ENCODE measurements at regions not wholly inside any gene's neighbourhood (a gene's known extent, or its start where the extent isn't known, plus 50 kb on each side); places are given as distances from the start of the nearest gene placed in this dataset.

- no peaks in the 10 kb centered on the region for H3K9me3 ChIP-seq
- TF ChIP-seq EP300 (IDR thresholded peaks at IDR 0.05) (no peak), CTCF (IDR thresholded peaks at IDR 0.05) (no peak), POLR2A (IDR thresholded peaks at IDR 0.05) (no peak)
- no peak overlapping the region for H3K4me3 ChIP-seq
- WGBS, 2 donors: 94 to 95% methylated on average over 6 of the region's 6 CpGs
- no peak for DNase-seq (ENCODE audit: low spot score in 2 of 2)
- no peak overlapping the region for H3K27ac ChIP-seq
- no peaks in the 10 kb centered on the region for H3K27me3 ChIP-seq
- no peaks in the 10 kb centered on the region for H3K4me1 ChIP-seq
- H3K36me3 ChIP-seq: no peaks in the 10 kb centered on the region
Measured at GRCh38 chr2:199696048-199696447, 154.9 kb downstream of the FTCDNL1 start.

GRCh38 chr2:199693861-199694260, 157.1 kb downstream of the FTCDNL1 start:
- Histone ChIP-seq H3K27ac (no peak overlapping the region), H3K4me1 (no peaks in the 10 kb centered on the region), H3K36me3 (no peaks in the 10 kb centered on the region), H3K27me3 (no peaks in the 10 kb centered on the region), H3K4me3 (no peak overlapping the region), H3K9me3 (no peaks in the 10 kb centered on the region)
- TF ChIP-seq POLR2A (IDR thresholded peaks at IDR 0.05) (no peak), EP300 (IDR thresholded peaks at IDR 0.05) (no peak), CTCF (IDR thresholded peaks at IDR 0.05) (no peak)
- 86 to 93% methylated on average over 1 of the region's 1 CpG for WGBS, 2 donors
- no peak for DNase-seq (ENCODE audit: low spot score in 2 of 2)

- Histone ChIP-seq H3K27me3 (no peaks in the 10 kb centered on the region), H3K4me3 (no peak overlapping the region), H3K27ac (no peak overlapping the region), H3K4me1 (no peaks in the 10 kb centered on the region), H3K36me3 (no peaks in the 10 kb centered on the region), H3K9me3 (no peaks in the 10 kb centered on the region)
- 66 to 68% methylated on average over 3 of the region's 3 CpGs for WGBS, 2 donors
- no peak for DNase-seq (ENCODE audit: low spot score in 2 of 2)
- TF ChIP-seq CTCF (IDR thresholded peaks at IDR 0.05) (no peak), EP300 (IDR thresholded peaks at IDR 0.05) (no peak), POLR2A (IDR thresholded peaks at IDR 0.05) (no peak)
Measured at GRCh38 chr2:199692489-199692888, 158.5 kb downstream of the FTCDNL1 start.

- H3K4me3 ChIP-seq: no peak overlapping the region
- TF ChIP-seq CTCF (IDR thresholded peaks at IDR 0.05): no peak
- TF ChIP-seq EP300 (IDR thresholded peaks at IDR 0.05): no peak
- no peak for TF ChIP-seq POLR2A (IDR thresholded peaks at IDR 0.05)
- H3K4me1 ChIP-seq: no peaks in the 10 kb centered on the region
- no peaks in the 10 kb centered on the region for H3K27me3 ChIP-seq
- H3K27ac ChIP-seq: no peak overlapping the region
- DNase-seq (ENCODE audit: low spot score in 2 of 2): no peak
- 69 to 80% methylated on average over 3 of the region's 3 CpGs for WGBS, 2 donors
- no peaks in the 10 kb centered on the region for H3K9me3 ChIP-seq
- H3K36me3 ChIP-seq: no peaks in the 10 kb centered on the region
Measured at GRCh38 chr2:199690225-199690624, 160.8 kb downstream of the FTCDNL1 start.

GRCh38 chr2:199685669-199686068, 165.3 kb downstream of the FTCDNL1 start:
- Histone ChIP-seq H3K36me3 (no peaks in the 10 kb centered on the region), H3K9me3 (no peaks in the 10 kb centered on the region), H3K4me3 (no peak overlapping the region), H3K4me1 (no peaks in the 10 kb centered on the region), H3K27ac (no peak overlapping the region), H3K27me3 (no peaks in the 10 kb centered on the region)
- DNase-seq (ENCODE audit: low spot score in 2 of 2): no peak
- TF ChIP-seq POLR2A (IDR thresholded peaks at IDR 0.05): no peak
- TF ChIP-seq CTCF (IDR thresholded peaks at IDR 0.05): no peak
- TF ChIP-seq EP300 (IDR thresholded peaks at IDR 0.05): no peak
